Raji (cell line): ENCODE measurements at regions not wholly inside any gene's neighbourhood (a gene's known extent, or its start where the extent isn't known, plus 50 kb on each side); places are given as distances from the start of the nearest gene placed in this dataset.

Experiments
- POLR2A ChIP-seq: IDR thresholded peaks from 2 replicates; pipeline ENCODE4 v1.6.1; 2011; ENCODE audit warnings: low read depth, low read length, control low read depth; ENCODE audit not compliant: insufficient read depth

GRCh38 chr17:20924306-20924705, 118.5 kb downstream of the USP22 start:
- no peak for TF ChIP-seq POLR2A

GRCh38 chr17:20925091-20925490, 117.7 kb downstream of the USP22 start:
- no peak for TF ChIP-seq POLR2A

GRCh38 chr17:20925954-20926353, 116.9 kb downstream of the USP22 start:
- TF ChIP-seq POLR2A, result no peak

DNA sequence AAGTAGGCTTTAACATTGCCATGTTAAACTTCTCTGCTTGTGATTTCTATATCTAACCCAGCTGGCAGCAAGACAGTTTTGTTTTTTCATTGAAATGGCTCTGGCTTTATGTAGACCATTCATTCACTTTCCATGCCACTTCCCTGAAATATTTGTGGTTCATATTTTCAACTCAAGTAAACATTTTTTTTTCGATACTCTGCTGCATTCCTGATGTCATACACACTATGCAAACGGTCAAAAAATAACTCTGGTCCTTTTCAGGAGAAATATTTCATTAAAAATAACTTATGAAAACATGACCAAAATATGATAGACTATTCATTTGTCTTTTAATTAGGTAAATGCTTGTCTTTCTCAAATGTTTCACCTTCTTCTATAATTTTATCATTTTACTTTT, 116.3 kb downstream of the USP22 start:
- no peak for TF ChIP-seq POLR2A

- TF ChIP-seq POLR2A, result no peak
Measured at GRCh38 chr17:20927308-20927977, 115.4 kb downstream of the USP22 start.

- no peak for TF ChIP-seq POLR2A
Measured at GRCh38 chr17:20929334-20929733, 113.5 kb downstream of the USP22 start.

- no peak for TF ChIP-seq POLR2A
Measured at GRCh38 chr17:20930081-20930760, 112.6 kb downstream of the USP22 start.

DNA sequence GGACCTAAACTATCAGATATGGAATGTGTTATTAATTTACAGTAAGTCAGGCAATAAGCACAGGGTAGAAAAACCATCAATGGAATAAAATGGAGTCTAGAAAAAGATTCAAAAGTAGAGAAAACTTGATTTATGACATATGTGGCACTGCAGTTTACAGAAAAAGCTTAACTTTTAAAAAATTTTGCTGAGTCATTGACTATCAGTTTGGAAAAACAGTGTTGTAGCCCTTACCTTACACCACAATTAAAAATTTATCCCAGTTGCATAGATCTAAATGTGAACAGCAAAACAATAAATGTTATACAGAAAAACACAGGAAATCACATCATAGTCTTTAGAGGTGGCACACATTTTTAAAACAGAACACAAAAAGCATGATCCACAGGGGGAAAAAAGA, 108.5 kb downstream of the USP22 start:
- no peak for TF ChIP-seq POLR2A

- TF ChIP-seq POLR2A, result no peak
Measured at GRCh38 chr17:20935740-20936139, 107.1 kb downstream of the USP22 start.

- TF ChIP-seq POLR2A, result no peak
Measured at GRCh38 chr17:20938244-20938643, 104.6 kb downstream of the USP22 start.

GRCh38 chr17:20938988-20939615, 103.7 kb downstream of the USP22 start:
- TF ChIP-seq POLR2A, result no peak

GRCh38 chr17:20941872-20942271, 100.9 kb downstream of the USP22 start:
- TF ChIP-seq POLR2A, result no peak

- TF ChIP-seq POLR2A, result no peak
Measured at GRCh38 chr17:20944014-20944865, 98.6 kb downstream of the USP22 start.

DNA sequence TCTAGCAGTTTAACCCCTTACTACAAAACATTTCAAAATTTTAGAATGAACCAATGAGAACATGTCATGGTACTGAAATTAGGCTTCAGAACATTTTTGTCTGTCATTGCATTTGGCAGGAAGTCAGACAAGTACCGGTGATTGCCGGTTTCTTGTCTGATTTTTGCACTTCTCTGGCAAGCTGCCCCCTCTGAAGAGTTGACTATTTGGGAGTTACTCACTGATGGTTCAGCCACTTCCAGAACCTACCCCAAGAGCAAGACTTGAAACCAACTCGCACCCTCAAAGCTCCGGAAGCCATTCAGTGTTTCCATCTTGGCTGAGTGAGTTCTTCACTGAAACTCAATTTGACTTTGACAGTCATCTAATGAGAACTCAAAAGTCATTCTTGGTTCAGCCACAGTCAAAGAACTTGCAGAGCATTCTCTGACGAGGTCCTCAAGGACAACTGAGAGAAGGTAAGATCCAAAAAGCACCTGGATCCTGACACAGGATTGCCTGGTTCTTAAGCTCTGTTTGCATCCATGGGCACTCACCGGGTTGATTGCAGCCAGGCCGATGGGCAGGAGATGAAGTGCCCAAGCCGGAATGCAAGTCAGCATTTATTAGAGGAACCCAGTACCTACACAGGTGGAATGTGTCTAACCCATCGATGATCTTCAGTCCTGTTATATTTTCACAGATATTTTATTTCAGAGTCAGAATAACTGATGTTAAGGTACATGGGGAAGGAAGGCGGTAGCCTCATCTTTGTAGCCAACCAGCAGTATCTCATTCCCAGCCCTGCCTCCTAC, 93.6 kb downstream of the USP22 start:
- TF ChIP-seq POLR2A, result no peak
